ENCODE measurements at regions not wholly inside any gene's neighbourhood (a gene's known extent, or its start where the extent isn't known, plus 50 kb on each side); places are given as distances from the start of the nearest gene placed in this dataset.

GRCh38 chr2:194705398-194705797, 951.6 kb upstream of the SLC39A10 start:
- Histone ChIP-seq H3K9me2 (replicated peaks; ENCODE audit: insufficient read depth, low read length) (no peaks in the 10 kb centered on the region), H2AFZ (ENCODE audit: low read length) (no peak overlapping the region), H3K4me3 (ENCODE audit: low read length) (no peak overlapping the region), H3K27me3 (ENCODE audit: low read length) (no peaks in the 10 kb centered on the region), H3K4me1 (ENCODE audit: low read length) (no peaks in the 10 kb centered on the region), H3K9ac (ENCODE audit: low read length) (no peak overlapping the region), H3K4me2 (ENCODE audit: low read depth, low read length, poor library complexity, severe bottlenecking) (no peak overlapping the region), H3K36me3 (ENCODE audit: insufficient read depth, low read length) (no peaks in the 10 kb centered on the region), H4K20me1 (ENCODE audit: insufficient read depth, low read depth, low read length) (no peaks in the 10 kb centered on the region), H3K79me2 (ENCODE audit: low read length) (no peaks in the 10 kb centered on the region), H3K27ac (ENCODE audit: low read length) (no peak overlapping the region), H3K9me3 (ENCODE audit: low read length) (peaks cover 3% of the 10 kb centered on the region; the same call in 1 of the 2 replicates)
- no peak for DNase-seq

DNA sequence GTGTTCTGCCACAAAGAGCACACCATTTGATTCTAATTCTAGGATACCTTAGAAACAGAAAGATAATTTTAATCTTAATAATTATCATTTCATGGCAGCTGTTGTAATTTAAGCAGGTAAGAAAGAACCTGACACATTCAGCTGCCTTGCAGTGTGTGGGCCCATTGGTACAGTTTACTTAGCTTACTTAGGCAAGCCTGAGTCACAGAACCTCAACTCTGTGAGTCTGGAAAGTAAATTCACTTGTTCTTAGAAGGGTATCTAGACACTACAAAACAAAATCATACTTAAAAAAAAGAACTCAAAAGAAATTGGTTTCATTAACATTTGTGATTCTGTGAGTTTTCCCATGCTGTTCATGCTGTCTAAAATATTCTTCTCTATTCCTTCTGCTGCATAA, 956.3 kb upstream of the SLC39A10 start:
- H3K4me2 ChIP-seq (ENCODE audit: low read depth, low read length, poor library complexity, severe bottlenecking), result no peak overlapping the region
- no peak overlapping the region for H3K9ac ChIP-seq (ENCODE audit: low read length)
- H3K4me1 ChIP-seq (ENCODE audit: low read length), result no peaks in the 10 kb centered on the region
- no peak overlapping the region for H2AFZ ChIP-seq (ENCODE audit: low read length)
- no peaks in the 10 kb centered on the region for H3K79me2 ChIP-seq (ENCODE audit: low read length)
- no peak overlapping the region for H3K4me3 ChIP-seq (ENCODE audit: low read length)
- no peaks in the 10 kb centered on the region for H3K27me3 ChIP-seq (ENCODE audit: low read length)
- H3K9me3 ChIP-seq (ENCODE audit: low read length), result peaks cover 5% of the 10 kb centered on the region; the same call in 1 of the 2 replicates
- H3K36me3 ChIP-seq (ENCODE audit: insufficient read depth, low read length), result no peaks in the 10 kb centered on the region
- DNase-seq, result no peak
- H3K27ac ChIP-seq (ENCODE audit: low read length), result no peak overlapping the region
- H4K20me1 ChIP-seq (ENCODE audit: insufficient read depth, low read depth, low read length), result no peaks in the 10 kb centered on the region
- no peaks in the 10 kb centered on the region for H3K9me2 ChIP-seq (replicated peaks; ENCODE audit: insufficient read depth, low read length)

DNA sequence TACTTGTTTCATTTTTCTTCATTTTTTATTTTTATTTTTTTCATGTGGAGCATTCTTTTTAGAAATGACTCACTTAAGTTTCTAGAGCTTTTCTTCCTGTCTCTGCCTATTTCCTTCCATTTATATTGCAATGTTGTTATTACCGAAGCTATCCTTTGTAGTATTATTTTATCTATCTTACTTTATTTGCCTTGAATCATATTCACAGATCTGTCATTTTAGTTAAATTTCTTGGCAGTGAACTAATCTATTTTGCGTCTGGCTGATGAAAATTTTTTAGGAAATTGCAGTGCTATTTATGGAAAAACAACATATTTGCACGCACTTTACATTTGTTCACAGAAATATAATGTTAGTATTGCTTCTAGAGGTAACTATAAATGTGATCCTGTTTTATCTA, 956.9 kb upstream of the SLC39A10 start:
- DNase-seq, result no peak
- H3K27ac ChIP-seq (ENCODE audit: low read length), result no peak overlapping the region
- H2AFZ ChIP-seq (ENCODE audit: low read length), result no peak overlapping the region
- H3K79me2 ChIP-seq (ENCODE audit: low read length), result no peaks in the 10 kb centered on the region
- peaks cover 5% of the 10 kb centered on the region; the same call in 1 of the 2 replicates for H3K9me3 ChIP-seq (ENCODE audit: low read length)
- H3K27me3 ChIP-seq (ENCODE audit: low read length), result no peaks in the 10 kb centered on the region
- H3K36me3 ChIP-seq (ENCODE audit: insufficient read depth, low read length), result no peaks in the 10 kb centered on the region
- H3K9me2 ChIP-seq (replicated peaks; ENCODE audit: insufficient read depth, low read length), result no peaks in the 10 kb centered on the region
- H3K9ac ChIP-seq (ENCODE audit: low read length), result no peak overlapping the region
- no peaks in the 10 kb centered on the region for H4K20me1 ChIP-seq (ENCODE audit: insufficient read depth, low read depth, low read length)
- H3K4me1 ChIP-seq (ENCODE audit: low read length), result no peaks in the 10 kb centered on the region
- H3K4me2 ChIP-seq (ENCODE audit: low read depth, low read length, poor library complexity, severe bottlenecking), result no peak overlapping the region
- no peak overlapping the region for H3K4me3 ChIP-seq (ENCODE audit: low read length)

DNA sequence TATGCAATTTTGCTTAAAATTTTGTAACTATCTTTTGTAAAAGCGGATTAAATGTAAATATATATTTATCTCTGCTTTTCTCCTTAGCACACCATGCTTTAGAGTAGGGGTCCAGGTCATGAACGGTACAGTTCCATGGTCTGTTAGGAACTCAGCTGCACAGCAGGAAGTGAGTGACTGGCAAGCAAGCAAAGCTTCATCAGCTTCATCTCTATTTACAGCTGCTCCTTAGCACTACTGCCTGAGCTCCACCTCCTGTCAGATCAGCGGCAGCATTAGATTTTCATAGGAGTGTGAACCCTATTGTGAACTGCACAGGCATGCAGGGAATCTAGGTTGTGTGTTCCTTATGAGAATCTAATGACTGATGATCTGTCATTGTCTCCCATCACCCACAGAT, 959.0 kb upstream of the SLC39A10 start:
- H3K4me2 ChIP-seq (ENCODE audit: low read depth, low read length, poor library complexity, severe bottlenecking), result no peak overlapping the region
- no peak overlapping the region for H3K9ac ChIP-seq (ENCODE audit: low read length)
- no peaks in the 10 kb centered on the region for H3K4me1 ChIP-seq (ENCODE audit: low read length)
- H3K27me3 ChIP-seq (ENCODE audit: low read length), result no peaks in the 10 kb centered on the region
- no peaks in the 10 kb centered on the region for H3K9me2 ChIP-seq (replicated peaks; ENCODE audit: insufficient read depth, low read length)
- no peak for DNase-seq
- no peaks in the 10 kb centered on the region for H3K79me2 ChIP-seq (ENCODE audit: low read length)
- no peak overlapping the region for H3K4me3 ChIP-seq (ENCODE audit: low read length)
- H3K27ac ChIP-seq (ENCODE audit: low read length), result no peak overlapping the region
- peaks cover 10% of the 10 kb centered on the region; the same call in 1 of the 2 replicates for H3K9me3 ChIP-seq (ENCODE audit: low read length)
- H2AFZ ChIP-seq (ENCODE audit: low read length), result no peak overlapping the region
- no peaks in the 10 kb centered on the region for H3K36me3 ChIP-seq (ENCODE audit: insufficient read depth, low read length)
- H4K20me1 ChIP-seq (ENCODE audit: insufficient read depth, low read depth, low read length), result no peaks in the 10 kb centered on the region

DNA sequence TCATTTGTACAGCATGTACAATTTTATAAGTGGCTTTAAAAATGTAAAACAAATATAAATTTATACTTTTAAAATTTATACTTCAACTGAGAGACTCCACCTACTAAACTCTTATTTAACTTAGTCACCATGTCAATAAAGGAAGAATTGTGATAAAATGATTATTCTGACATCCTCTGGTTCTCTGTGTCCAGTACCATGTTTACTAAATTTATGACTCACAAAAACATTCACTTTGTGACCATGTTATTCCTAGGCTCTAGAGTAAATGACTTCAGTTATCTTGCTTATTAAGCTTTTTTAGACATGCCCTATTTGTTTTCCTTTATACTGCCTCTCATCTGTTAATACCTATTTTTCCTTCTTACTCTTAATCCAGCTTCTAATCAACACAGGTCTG, 959.6 kb upstream of the SLC39A10 start:
- no peak overlapping the region for H3K9ac ChIP-seq (ENCODE audit: low read length)
- no peaks in the 10 kb centered on the region for H3K9me2 ChIP-seq (replicated peaks; ENCODE audit: insufficient read depth, low read length)
- H3K4me3 ChIP-seq (ENCODE audit: low read length), result no peak overlapping the region
- H3K4me1 ChIP-seq (ENCODE audit: low read length), result no peaks in the 10 kb centered on the region
- no peaks in the 10 kb centered on the region for H4K20me1 ChIP-seq (ENCODE audit: insufficient read depth, low read depth, low read length)
- no peak overlapping the region for H3K27ac ChIP-seq (ENCODE audit: low read length)
- H3K9me3 ChIP-seq (ENCODE audit: low read length), result peaks cover 10% of the 10 kb centered on the region; the same call in 1 of the 2 replicates
- H3K27me3 ChIP-seq (ENCODE audit: low read length), result no peaks in the 10 kb centered on the region
- H3K36me3 ChIP-seq (ENCODE audit: insufficient read depth, low read length), result no peaks in the 10 kb centered on the region
- H3K4me2 ChIP-seq (ENCODE audit: low read depth, low read length, poor library complexity, severe bottlenecking), result no peak overlapping the region
- no peaks in the 10 kb centered on the region for H3K79me2 ChIP-seq (ENCODE audit: low read length)
- H2AFZ ChIP-seq (ENCODE audit: low read length), result no peak overlapping the region
- no peak for DNase-seq

- no peak overlapping the region for H3K4me2 ChIP-seq (ENCODE audit: low read depth, low read length, poor library complexity, severe bottlenecking)
- H3K79me2 ChIP-seq (ENCODE audit: low read length), result no peaks in the 10 kb centered on the region
These were observed 960.3 kb upstream of the SLC39A10 start for GRCh38 chr2:194696690-194697089.

GRCh38 chr2:194686569-194686968, 970.5 kb upstream of the SLC39A10 start:
- Histone ChIP-seq H3K9me2 (replicated peaks; ENCODE audit: insufficient read depth, low read length) (no peaks in the 10 kb centered on the region), H3K4me1 (ENCODE audit: low read length) (no peaks in the 10 kb centered on the region), H4K20me1 (ENCODE audit: insufficient read depth, low read depth, low read length) (no peaks in the 10 kb centered on the region), H3K36me3 (ENCODE audit: insufficient read depth, low read length) (no peaks in the 10 kb centered on the region), H3K27me3 (ENCODE audit: low read length) (no peaks in the 10 kb centered on the region), H2AFZ (ENCODE audit: low read length) (no peak overlapping the region), H3K4me2 (ENCODE audit: low read depth, low read length, poor library complexity, severe bottlenecking) (no peak overlapping the region), H3K9ac (ENCODE audit: low read length) (no peak overlapping the region), H3K27ac (ENCODE audit: low read length) (no peak overlapping the region), H3K4me3 (ENCODE audit: low read length) (no peak overlapping the region), H3K9me3 (ENCODE audit: low read length) (no peaks in the 10 kb centered on the region), H3K79me2 (ENCODE audit: low read length) (no peaks in the 10 kb centered on the region)
- DNase-seq, result no peak

More at GRCh38 chr2:194696690-194697089, 960.3 kb upstream of the SLC39A10 start:
- Histone ChIP-seq H3K9me3 (ENCODE audit: low read length) (peaks cover 13% of the 10 kb centered on the region; the same call in 1 of the 2 replicates), H3K27ac (ENCODE audit: low read length) (no peak overlapping the region), H3K9ac (ENCODE audit: low read length) (no peak overlapping the region), H2AFZ (ENCODE audit: low read length) (no peak overlapping the region), H3K36me3 (ENCODE audit: insufficient read depth, low read length) (no peaks in the 10 kb centered on the region), H3K4me1 (ENCODE audit: low read length) (no peaks in the 10 kb centered on the region), H3K27me3 (ENCODE audit: low read length) (no peaks in the 10 kb centered on the region), H3K9me2 (replicated peaks; ENCODE audit: insufficient read depth, low read length) (no peaks in the 10 kb centered on the region), H4K20me1 (ENCODE audit: insufficient read depth, low read depth, low read length) (no peaks in the 10 kb centered on the region), H3K4me3 (ENCODE audit: low read length) (no peak overlapping the region)
- no peak for DNase-seq

- H3K4me2 ChIP-seq (ENCODE audit: low read depth, low read length, poor library complexity, severe bottlenecking), result no peak overlapping the region
- no peak overlapping the region for H2AFZ ChIP-seq (ENCODE audit: low read length)
- no peak overlapping the region for H3K27ac ChIP-seq (ENCODE audit: low read length)
- no peaks in the 10 kb centered on the region for H3K79me2 ChIP-seq (ENCODE audit: low read length)
- H3K9me2 ChIP-seq (replicated peaks; ENCODE audit: insufficient read depth, low read length), result no peaks in the 10 kb centered on the region
- H3K4me1 ChIP-seq (ENCODE audit: low read length), result no peaks in the 10 kb centered on the region
- H4K20me1 ChIP-seq (ENCODE audit: insufficient read depth, low read depth, low read length), result no peaks in the 10 kb centered on the region
- H3K36me3 ChIP-seq (ENCODE audit: insufficient read depth, low read length), result no peaks in the 10 kb centered on the region
- DNase-seq, result no peak
- H3K9ac ChIP-seq (ENCODE audit: low read length), result no peak overlapping the region
- H3K4me3 ChIP-seq (ENCODE audit: low read length), result no peak overlapping the region
- peaks cover 4% of the 10 kb centered on the region for H3K9me3 ChIP-seq (ENCODE audit: low read length)
- no peaks in the 10 kb centered on the region for H3K27me3 ChIP-seq (ENCODE audit: low read length)
These were observed 983.0 kb upstream of the SLC39A10 start for GRCh38 chr2:194674043-194674442.

- DNase-seq, result no peak
- Histone ChIP-seq H3K36me3 (ENCODE audit: insufficient read depth, low read length) (no peaks in the 10 kb centered on the region), H3K9me2 (replicated peaks; ENCODE audit: insufficient read depth, low read length) (no peaks in the 10 kb centered on the region), H3K27ac (ENCODE audit: low read length) (no peak overlapping the region), H2AFZ (ENCODE audit: low read length) (no peak overlapping the region), H3K27me3 (ENCODE audit: low read length) (no peaks in the 10 kb centered on the region), H3K79me2 (ENCODE audit: low read length) (no peaks in the 10 kb centered on the region), H3K9me3 (ENCODE audit: low read length) (peaks cover 3% of the 10 kb centered on the region), H3K4me1 (ENCODE audit: low read length) (no peaks in the 10 kb centered on the region), H3K9ac (ENCODE audit: low read length) (no peak overlapping the region), H3K4me2 (ENCODE audit: low read depth, low read length, poor library complexity, severe bottlenecking) (no peak overlapping the region), H3K4me3 (ENCODE audit: low read length) (no peak overlapping the region), H4K20me1 (ENCODE audit: insufficient read depth, low read depth, low read length) (no peaks in the 10 kb centered on the region)
These were observed 984.0 kb upstream of the SLC39A10 start for GRCh38 chr2:194672994-194673393.

Data from Karpas-422 (cell line).